GM10248 (cell line): ENCODE measurements at regions not wholly inside any gene's neighbourhood (a gene's known extent, or its start where the extent isn't known, plus 50 kb on each side); places are given as distances from the start of the nearest gene placed in this dataset.

Experiments used
- CTCF ChIA-PET: fragments of 300-600 bp; sonication (Branson Sonifier 250); formaldehyde crosslinking; extraction: SDS; loops from one replicate; lab custom pipeline; 2021; ENCODE audit warnings: antibody characterized with exemption; lab: Yijun Ruan, JAX
- POLR2A ChIA-PET: fragments of 350-650 bp; sonication (Branson Sonifier 250); formaldehyde crosslinking; extraction: SDS; loops from one replicate; lab custom pipeline; 2020; ENCODE audit warnings: antibody characterized with exemption; lab: Yijun Ruan, JAX
- DNase-seq: peaks from one replicate; pipeline ENCODE4 v3.0.0; 2012; ENCODE audit errors: extremely low spot score
- TF ChIP-seq, protein P1 (sequence below): IDR thresholded peaks from 2 replicates; pipeline ENCODE4 v1.5.1; 2012; ENCODE audit warnings: mild to moderate bottlenecking, low read depth; ENCODE audit errors: extremely low read depth, missing control alignments, control extremely low read depth

DNA sequence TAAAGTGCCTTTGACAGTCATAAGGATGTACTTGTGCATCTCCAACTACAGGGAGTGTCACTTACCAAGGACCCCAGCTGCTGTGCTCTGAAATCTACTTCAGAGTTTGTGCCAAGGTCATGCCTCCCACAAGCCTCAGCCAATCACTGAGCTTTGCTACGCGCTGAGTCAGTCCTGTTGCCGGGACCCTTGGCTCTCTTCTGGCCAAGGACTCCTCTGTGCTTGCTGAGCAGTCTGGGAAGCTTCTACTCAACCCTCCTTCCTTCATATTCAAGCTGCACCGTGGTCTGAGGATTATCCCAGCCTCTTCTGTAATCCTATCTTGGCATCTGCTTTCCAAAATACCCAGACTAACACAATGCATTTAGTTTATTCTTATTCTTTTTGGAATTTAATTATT lies 398.9 kb upstream of the FANCL start:
- ChIA-PET CTCF (interaction anchor here (1.6 kb wide), 1 partner anchor 13 kb away, joined by 6 read pairs; no protein-coding TSS in a partner anchor), POLR2A (no interaction called here)
- DNase-seq: no peak
- TF ChIP-seq, protein P1, sequence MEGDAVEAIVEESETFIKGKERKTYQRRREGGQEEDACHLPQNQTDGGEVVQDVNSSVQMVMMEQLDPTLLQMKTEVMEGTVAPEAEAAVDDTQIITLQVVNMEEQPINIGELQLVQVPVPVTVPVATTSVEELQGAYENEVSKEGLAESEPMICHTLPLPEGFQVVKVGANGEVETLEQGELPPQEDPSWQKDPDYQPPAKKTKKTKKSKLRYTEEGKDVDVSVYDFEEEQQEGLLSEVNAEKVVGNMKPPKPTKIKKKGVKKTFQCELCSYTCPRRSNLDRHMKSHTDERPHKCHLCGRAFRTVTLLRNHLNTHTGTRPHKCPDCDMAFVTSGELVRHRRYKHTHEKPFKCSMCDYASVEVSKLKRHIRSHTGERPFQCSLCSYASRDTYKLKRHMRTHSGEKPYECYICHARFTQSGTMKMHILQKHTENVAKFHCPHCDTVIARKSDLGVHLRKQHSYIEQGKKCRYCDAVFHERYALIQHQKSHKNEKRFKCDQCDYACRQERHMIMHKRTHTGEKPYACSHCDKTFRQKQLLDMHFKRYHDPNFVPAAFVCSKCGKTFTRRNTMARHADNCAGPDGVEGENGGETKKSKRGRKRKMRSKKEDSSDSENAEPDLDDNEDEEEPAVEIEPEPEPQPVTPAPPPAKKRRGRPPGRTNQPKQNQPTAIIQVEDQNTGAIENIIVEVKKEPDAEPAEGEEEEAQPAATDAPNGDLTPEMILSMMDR: no peak

DNA sequence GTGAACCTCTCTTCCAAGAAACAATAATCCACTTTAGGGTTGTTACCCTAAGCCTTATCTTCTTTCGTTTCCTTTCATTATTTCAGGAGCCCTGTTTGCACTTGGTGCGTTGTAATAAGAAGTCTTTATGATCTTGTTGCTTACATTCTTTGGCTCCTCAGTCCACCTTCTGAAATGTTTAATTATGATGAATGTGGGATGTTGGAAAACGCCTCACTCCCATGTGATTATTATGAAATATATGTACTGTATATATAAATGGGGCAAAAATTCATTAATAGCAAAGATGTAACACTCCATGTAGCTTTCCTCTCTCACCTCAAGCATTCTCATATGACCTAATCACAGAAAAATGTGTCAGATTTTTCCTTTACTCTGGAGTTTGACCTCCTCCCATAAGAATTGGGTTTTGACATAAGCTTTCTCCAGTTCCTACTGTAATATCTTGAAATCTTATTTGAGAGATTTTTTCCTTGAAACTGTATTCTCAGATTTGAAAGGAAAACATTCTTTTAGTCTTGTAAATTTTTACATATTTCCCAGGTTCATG lies 397.2 kb upstream of the FANCL start:
- CTCF ChIA-PET: no interaction called here
- TF ChIP-seq, protein P1: no peak
- POLR2A ChIA-PET: no interaction called here
- no peak for DNase-seq

DNA sequence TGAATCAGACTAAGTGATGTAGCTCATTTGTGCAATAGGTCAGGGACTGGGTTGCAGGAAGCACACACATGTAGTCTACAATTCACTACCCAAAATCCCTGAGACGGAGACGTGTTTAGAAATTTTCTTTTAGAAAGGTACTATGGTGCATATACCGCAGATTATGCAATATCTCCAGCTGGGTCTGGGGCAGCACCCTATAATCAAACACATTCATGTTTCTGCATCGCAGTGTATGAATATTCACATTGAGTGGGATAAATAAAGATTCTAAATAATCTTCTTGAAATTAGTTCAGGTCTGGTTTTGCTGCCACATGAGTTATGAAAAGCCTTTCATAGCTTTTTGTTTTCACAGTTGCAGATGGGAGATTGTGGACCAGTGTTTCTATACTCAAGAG lies 395.7 kb upstream of the FANCL start:
- DNase-seq: no peak
- CTCF ChIA-PET: no interaction called here
- POLR2A ChIA-PET: no interaction called here
- TF ChIP-seq, protein P1: no peak

DNA sequence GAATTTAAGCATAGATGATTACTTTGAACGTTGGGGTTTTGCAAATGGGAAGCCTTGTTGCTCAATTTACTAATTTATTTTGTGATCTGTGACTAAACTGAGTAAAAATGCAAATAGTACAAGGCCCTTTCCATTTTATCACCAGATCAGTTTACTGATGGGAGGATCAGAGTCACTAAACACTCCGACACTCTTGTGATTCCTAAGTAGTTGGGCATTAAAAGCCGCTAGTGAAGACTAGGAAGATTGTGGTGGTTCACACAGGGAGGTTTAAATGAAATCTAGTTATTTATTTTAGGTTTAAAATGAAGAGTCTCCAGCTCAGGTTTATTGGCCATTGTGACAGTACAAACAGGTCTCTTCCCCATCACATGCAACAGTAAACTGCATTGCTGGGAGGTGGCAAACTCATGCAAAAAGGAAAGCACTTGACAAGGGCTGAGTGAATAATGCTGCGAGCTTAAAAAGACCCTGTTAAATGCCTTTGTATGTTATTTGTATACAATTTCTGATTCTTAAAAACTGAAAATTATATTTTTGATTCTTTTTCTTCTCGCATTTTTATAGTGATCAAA lies 394.8 kb upstream of the FANCL start:
- CTCF ChIA-PET: interaction anchor here (1.7 kb wide), 1 partner anchor 16 kb away, joined by 4 read pairs; no protein-coding TSS in a partner anchor
- TF ChIP-seq, protein P1: no peak
- DNase-seq: no peak
- POLR2A ChIA-PET: no interaction called here

DNA sequence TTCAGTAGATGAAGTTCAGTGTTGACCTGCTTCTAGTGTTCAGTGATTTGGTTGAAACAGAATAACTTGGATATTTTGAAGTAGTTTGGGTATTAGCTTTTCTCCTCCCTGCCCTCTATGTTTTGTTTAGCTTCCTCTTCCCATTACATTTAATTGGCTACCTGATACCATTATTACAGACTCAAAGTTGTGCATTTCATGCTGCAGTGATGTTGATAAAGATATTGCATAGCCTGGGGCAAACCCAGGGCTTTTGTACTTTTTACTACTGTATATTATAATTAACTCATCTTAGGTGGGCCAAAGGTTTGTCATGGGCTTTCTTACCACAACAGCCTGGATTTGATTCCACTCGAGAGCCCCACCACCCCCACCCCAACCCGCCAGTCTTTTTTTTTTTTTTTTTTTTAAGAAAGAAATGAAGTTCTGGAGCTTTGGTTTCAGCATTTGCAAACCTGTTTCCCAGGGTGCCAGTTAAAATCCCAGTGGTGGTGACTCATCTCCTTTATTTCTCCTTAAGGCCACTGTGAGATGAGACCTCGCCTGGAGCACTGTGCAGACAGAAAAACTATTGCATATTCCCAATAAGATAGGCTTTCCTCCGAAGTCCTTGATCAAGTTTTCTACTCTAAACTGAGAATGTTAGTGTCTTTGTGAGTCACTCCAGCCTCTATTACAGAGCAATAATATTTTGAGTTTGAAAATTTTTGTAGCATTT lies 393.7 kb upstream of the FANCL start:
- no peak for DNase-seq
- ChIA-PET POLR2A (no interaction called here), CTCF (interaction anchor here (1.7 to 3.2 kb wide), 2 partner anchors 10 to 15 kb away, joined by 4 to 14 read pairs; no protein-coding TSS in a partner anchor)
- TF ChIP-seq, protein P1: no peak

DNA sequence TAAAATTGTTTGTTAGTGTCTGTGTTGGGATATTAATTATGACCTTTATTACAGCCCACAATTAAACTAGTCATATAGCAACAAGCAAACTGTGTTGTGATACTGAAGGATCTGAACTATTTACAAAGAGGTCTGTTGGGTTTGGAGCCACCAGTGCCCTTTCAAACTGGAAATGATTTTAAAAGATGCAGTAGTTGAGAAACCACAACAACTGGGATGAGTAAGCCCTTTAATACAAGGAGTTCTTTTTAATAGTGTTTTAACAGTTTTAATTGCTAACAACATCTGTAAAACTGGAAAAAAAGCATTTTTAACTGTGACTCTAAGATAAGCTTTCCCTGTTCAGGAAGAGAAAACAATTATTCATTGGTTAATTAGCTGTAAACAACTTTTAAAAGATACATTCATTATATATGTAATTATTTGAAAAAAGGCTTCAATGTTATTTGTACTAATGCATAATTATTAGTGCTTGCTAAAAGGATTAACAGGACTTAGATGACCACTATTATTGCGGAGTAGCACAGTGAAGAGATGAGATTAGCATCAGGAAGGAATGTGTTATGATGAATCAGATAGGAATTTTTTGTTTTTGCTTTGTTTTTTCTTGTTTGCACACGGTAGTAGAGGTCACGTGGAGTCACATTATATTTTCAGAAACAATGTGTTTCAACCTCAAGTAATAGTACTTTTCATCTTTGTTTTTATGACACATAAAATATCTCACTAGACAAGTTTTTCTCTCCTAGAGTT lies 392.7 kb upstream of the FANCL start:
- TF ChIP-seq, protein P1: no peak
- DNase-seq: no peak
- ChIA-PET CTCF (interaction anchor here (1.3 to 3.2 kb wide), 4 partner anchors 9 to 25 kb away, joined by 3 to 14 read pairs (median 4); no protein-coding TSS in a partner anchor), POLR2A (no interaction called here)
